Lung (tissue), 11 donors: ENCODE measurements at regions not wholly inside any gene's neighbourhood (a gene's known extent, or its start where the extent isn't known, plus 50 kb on each side); places are given as distances from the start of the nearest gene placed in this dataset.

Source experiments
- ATAC-seq: fragments of 200-7000 bp; cut with Tn5 transposase; one replicate; pipeline ENCODE4 v1.9.1; 2020; ENCODE audit warnings: moderate number of reproducible peaks; ENCODE audit not compliant: insufficient read depth, low FRiP score
- DNase-seq, 3 donors: peaks; one replicate each; pipeline ENCODE4 v3.0.0-alpha.2; 2013 to 2017
- H3K27ac ChIP-seq, 2 donors: one replicate each; pipeline ENCODE4 v1.5.1; 2013; ENCODE audit warnings: mild to moderate bottlenecking in 2 of 2, moderate library complexity in 2 of 2, control low read depth in 1 of 2, inconsistent platforms in 1 of 2, low read depth in 1 of 2, low read length in 1 of 2
- H3K27me3 ChIP-seq, 3 donors: one replicate each; pipeline ENCODE4 v1.5.1; 2013; ENCODE audit warnings: low read length in 2 of 3; ENCODE audit not compliant: control insufficient read depth in 3 of 3, insufficient read depth in 3 of 3
- H3K36me3 ChIP-seq, 4 donors: one replicate each; pipeline ENCODE4 v1.5.1; 2013; ENCODE audit warnings: low read length in 4 of 4, mild to moderate bottlenecking in 1 of 4, moderate library complexity in 1 of 4; ENCODE audit not compliant: control insufficient read depth in 4 of 4, insufficient read depth in 4 of 4
- H3K4me1 ChIP-seq, 5 donors: one replicate each; pipeline ENCODE4 v1.5.1; 2013; ENCODE audit warnings: low read length in 5 of 5, mild to moderate bottlenecking in 2 of 5, moderate library complexity in 1 of 5; ENCODE audit not compliant: control insufficient read depth in 5 of 5, insufficient read depth in 5 of 5
- H3K4me3 ChIP-seq: one replicate; pipeline ENCODE4 v1.5.1; 2013; ENCODE audit warnings: mild to moderate bottlenecking, control low read depth, moderate library complexity
- H3K9ac ChIP-seq, 2 donors: one replicate each; pipeline ENCODE4 v1.5.1; 2013; ENCODE audit warnings: low read length in 2 of 2, control low read depth in 1 of 2; ENCODE audit not compliant: insufficient read depth in 1 of 2
- H3K9me3 ChIP-seq, 4 donors: one replicate each; pipeline ENCODE4 v1.5.1; 2013; ENCODE audit warnings: low read length in 3 of 4, mild to moderate bottlenecking in 1 of 4, moderate library complexity in 1 of 4; ENCODE audit not compliant: control insufficient read depth in 4 of 4, insufficient read depth in 3 of 4
- CTCF ChIP-seq: IDR thresholded peaks from 2 replicates; pipeline ENCODE4 v1.5.1; 2012; ENCODE audit warnings: mild to moderate bottlenecking; ENCODE audit errors: control extremely low read depth, extremely low read depth
- WGBS, 2 donors: extraction: QIAGEN DNeasy Blood & Tissue Kit; methylation state at CpG; one replicate each; pipeline ENCODE4 v1.1.7; 2013; 5-methylcytosine and 5-hydroxymethylcytosine counted together
- donor health status: control.
- donor health status: control.
- donor health status: Bipolar disorder and iron deficiency.
- donor health status: healthy.
- donor health status: DM: yes; HTN: yes; CAD: no.

GRCh38 chr5:164059471-164059870, 554.1 kb downstream of the MAT2B start:
- WGBS, 2 donors = 86 to 96% methylated on average over 2 of the region's 2 CpGs
- Histone ChIP-seq H3K27ac (no peak overlapping the region), H3K9me3 (no peaks in the 10 kb centered on the region), H3K4me1 (peaks cover 0 to 12% (median 0%) of the 10 kb centered on the region in 5 donors), H3K36me3 (no peaks in the 10 kb centered on the region), H3K27me3 (no peaks in the 10 kb centered on the region), H3K9ac (no peak overlapping the region), H3K4me3 (no peak overlapping the region)
- ATAC-seq (no peak), DNase-seq (no peak)
- TF ChIP-seq CTCF = no peak

- Histone ChIP-seq H3K4me1 (peaks cover 0 to 12% (median 0%) of the 10 kb centered on the region in 5 donors), H3K27ac (no peak overlapping the region), H3K9me3 (no peaks in the 10 kb centered on the region), H3K27me3 (no peaks in the 10 kb centered on the region), H3K36me3 (no peaks in the 10 kb centered on the region), H3K9ac (no peak overlapping the region), H3K4me3 (no peak overlapping the region)
- DNase-seq (no peak), ATAC-seq (no peak)
- WGBS, 2 donors = 75 to 82% methylated on average over 3 of the region's 3 CpGs
- no peak for TF ChIP-seq CTCF
Observed at GRCh38 chr5:164060786-164061355, 555.5 kb downstream of the MAT2B start.

- DNase-seq = no peak
- TF ChIP-seq CTCF = no peak
- no peak for ATAC-seq
- H3K4me3 ChIP-seq = no peak overlapping the region
- no peaks in the 10 kb centered on the region for H3K9me3 ChIP-seq
- H3K4me1 ChIP-seq = peaks cover 0 to 12% (median 0%) of the 10 kb centered on the region in 5 donors
- 70 to 82% methylated on average over 3 of the region's 3 CpGs for WGBS, 2 donors
- no peaks in the 10 kb centered on the region for H3K36me3 ChIP-seq
- H3K27ac ChIP-seq = no peak overlapping the region
- H3K9ac ChIP-seq = no peak overlapping the region
- H3K27me3 ChIP-seq = no peaks in the 10 kb centered on the region
Observed at GRCh38 chr5:164062304-164062703, 556.9 kb downstream of the MAT2B start.

GRCh38 chr5:164065266-164065665, 559.8 kb downstream of the MAT2B start:
- Histone ChIP-seq H3K4me3 (no peak overlapping the region), H3K4me1 (peaks cover 0 to 3% (median 0%) of the 10 kb centered on the region in 5 donors), H3K9me3 (no peaks in the 10 kb centered on the region), H3K36me3 (no peaks in the 10 kb centered on the region), H3K27me3 (no peaks in the 10 kb centered on the region), H3K9ac (no peak overlapping the region), H3K27ac (no peak overlapping the region)
- ATAC-seq (no peak), DNase-seq (no peak)
- TF ChIP-seq CTCF = no peak
- 87 to 90% methylated on average over 2 of the region's 2 CpGs for WGBS, 2 donors
